ENCODE measurements at regions not wholly inside any gene's neighbourhood (a gene's known extent, or its start where the extent isn't known, plus 50 kb on each side); places are given as distances from the start of the nearest gene placed in this dataset.

GRCh38 chr9:89919171-89919681 lies 314.4 kb downstream of the GADD45G start:
- peak in 2 of 3 experiments; percentile 9 to 13 for TF ChIP-seq CTCF (IDR thresholded peaks at IDR 0.05)
- TF ChIP-seq POLR2A (IDR thresholded peaks at IDR 0.05), result no peak

All from testis (tissue), 2 donors.